ENCODE measurements at regions not wholly inside any gene's neighbourhood (a gene's known extent, or its start where the extent isn't known, plus 50 kb on each side); places are given as distances from the start of the nearest gene placed in this dataset.

- TF ChIP-seq CTCF (IDR thresholded peaks at IDR 0.05) (no peak), POLR2A (IDR thresholded peaks at IDR 0.05) (no peak), POLR2AphosphoS5 (IDR thresholded peaks at IDR 0.05) (no peak)
These were observed 208.7 kb upstream of the FAM3C start for GRCh38 chr7:121604627-121605316.

Data from breast epithelium (tissue), 3 donors.